HG03097 (cell line): ENCODE measurements at regions not wholly inside any gene's neighbourhood (a gene's known extent, or its start where the extent isn't known, plus 50 kb on each side); places are given as distances from the start of the nearest gene placed in this dataset.
"Not testable (repeated sequence)": the region's sequence is repeated elsewhere in the genome, so short reads cannot be mapped to it uniquely, and the experiment has no call there.

ENCODE experiments used
- ATAC-seq: cut with Tn5 transposase; IDR thresholded peaks from one replicate; pipeline ENCODE4 v1.9.1; 2021; ENCODE audit not compliant: unreplicated experiment, low FRiP score

- ATAC-seq: no peak
Measured at GRCh38 chr6:90708206-90708737, 121.4 kb upstream of the MAP3K7 start.

GRCh38 chr6:90707246-90707645, 120.4 kb upstream of the MAP3K7 start:
- ATAC-seq: no peak

GRCh38 chr6:90703336-90703735, 116.5 kb upstream of the MAP3K7 start:
- ATAC-seq: no peak

- ATAC-seq: no peak
Measured at GRCh38 chr6:90701926-90702325, 115.1 kb upstream of the MAP3K7 start.

GRCh38 chr6:90701146-90701781, 114.4 kb upstream of the MAP3K7 start:
- peak; percentile 76 for ATAC-seq

- no peak for ATAC-seq
Measured at GRCh38 chr6:90695316-90695715, 108.4 kb upstream of the MAP3K7 start.

- ATAC-seq: no peak
Measured at GRCh38 chr6:90694802-90695201, 107.9 kb upstream of the MAP3K7 start.

GRCh38 chr6:90691823-90692222, 105.0 kb upstream of the MAP3K7 start:
- ATAC-seq: no peak

- ATAC-seq: no peak
Measured at GRCh38 chr6:90689172-90689571, 102.3 kb upstream of the MAP3K7 start.

- ATAC-seq: no peak
Measured at GRCh38 chr6:90687775-90688380, 101.0 kb upstream of the MAP3K7 start.

GRCh38 chr6:90681863-90682262, 95.0 kb upstream of the MAP3K7 start:
- ATAC-seq: no peak

GRCh38 chr6:90678049-90678779, 91.3 kb upstream of the MAP3K7 start:
- no peak for ATAC-seq

- ATAC-seq: no peak
Measured at GRCh38 chr6:90677440-90677839, 90.6 kb upstream of the MAP3K7 start.

- ATAC-seq: no peak
Measured at GRCh38 chr6:90676516-90677300, 89.8 kb upstream of the MAP3K7 start.

GRCh38 chr6:90675107-90675506, 88.2 kb upstream of the MAP3K7 start:
- ATAC-seq: not testable (repeated sequence)

GRCh38 chr6:90674077-90674476, 87.2 kb upstream of the MAP3K7 start:
- not testable (repeated sequence) for ATAC-seq

GRCh38 chr6:90669846-90670245, 83.0 kb upstream of the MAP3K7 start:
- ATAC-seq: no peak

GRCh38 chr6:90669420-90669819, 82.5 kb upstream of the MAP3K7 start:
- no peak for ATAC-seq

- ATAC-seq: no peak
Measured at GRCh38 chr6:90668141-90668540, 81.3 kb upstream of the MAP3K7 start.

GRCh38 chr6:90663873-90664272, 77.0 kb upstream of the MAP3K7 start:
- ATAC-seq: no peak

GRCh38 chr6:90663106-90663505, 76.2 kb upstream of the MAP3K7 start:
- ATAC-seq: no peak
